ENCODE measurements at regions not wholly inside any gene's neighbourhood (a gene's known extent, or its start where the extent isn't known, plus 50 kb on each side); places are given as distances from the start of the nearest gene placed in this dataset.

- TF ChIP-seq CTCF (IDR thresholded peaks at IDR 0.05 in 4 of 5, conservative IDR thresholded peaks at IDR 0.05 in 1 of 5) (no peak), POLR2A (IDR thresholded peaks at IDR 0.05) (no peak)
These were observed 71.5 kb upstream of the DAAM1 start for GRCh38 chr14:59116984-59117415.

All from gastrocnemius medialis (tissue), 4 donors.